Muscle of leg (tissue), 3 donors: ENCODE measurements at regions not wholly inside any gene's neighbourhood (a gene's known extent, or its start where the extent isn't known, plus 50 kb on each side); places are given as distances from the start of the nearest gene placed in this dataset.

ENCODE experiments used
- DNase-seq: peaks from one replicate; pipeline ENCODE4 v3.0.0; 2013
- H3K27ac ChIP-seq: one replicate; pipeline ENCODE4 v1.5.1; 2013; ENCODE audit warnings: mild to moderate bottlenecking, low read length, control low read depth
- H3K27me3 ChIP-seq: one replicate; pipeline ENCODE4 v1.6.1; 2013; ENCODE audit warnings: low read length; ENCODE audit not compliant: control insufficient read depth, insufficient read depth
- H3K36me3 ChIP-seq: one replicate; pipeline ENCODE4 v1.6.1; 2013; ENCODE audit warnings: low read length; ENCODE audit not compliant: control insufficient read depth, insufficient read depth
- H3K4me1 ChIP-seq: one replicate; pipeline ENCODE4 v1.6.1; 2013; ENCODE audit warnings: low read length; ENCODE audit not compliant: control insufficient read depth, insufficient read depth
- H3K4me3 ChIP-seq: one replicate; pipeline ENCODE4 v1.5.1; 2013; ENCODE audit warnings: low read length, control low read depth
- H3K9me3 ChIP-seq: replicated peaks from 2 replicates; pipeline ENCODE4 v1.6.1; 2013; ENCODE audit warnings: low read depth, low read length; ENCODE audit not compliant: control insufficient read depth
- WGBS: methylation state at CpG from one replicate; pipeline ENCODE4 v1.1.5; 2013; ENCODE audit warnings: missing lambda C conversion rate; ENCODE audit not compliant: insufficient coverage; 5-methylcytosine and 5-hydroxymethylcytosine counted together

- Histone ChIP-seq H3K9me3 (no peaks in the 10 kb centered on the region), H3K4me1 (peaks cover 21% of the 10 kb centered on the region), H3K27me3 (peaks cover 2% of the 10 kb centered on the region), H3K4me3 (no peak overlapping the region), H3K27ac (peak overlapping the region; percentile 59), H3K36me3 (no peaks in the 10 kb centered on the region)
- DNase-seq: peak; percentile 91
- 46% methylated on average over 15 of the region's 21 CpGs for WGBS
Measured at GRCh38 chr20:50267041-50267865, 76.6 kb downstream of the CEBPB start.

GRCh38 chr20:50267866-50268219, 77.2 kb downstream of the CEBPB start:
- DNase-seq: no peak
- Histone ChIP-seq H3K27ac (no peak overlapping the region), H3K9me3 (no peaks in the 10 kb centered on the region), H3K27me3 (peaks cover 2% of the 10 kb centered on the region), H3K4me1 (peaks cover 21% of the 10 kb centered on the region), H3K36me3 (no peaks in the 10 kb centered on the region), H3K4me3 (no peak overlapping the region)
- WGBS: 78% methylated on average over 4 of the region's 5 CpGs

- Histone ChIP-seq H3K36me3 (no peaks in the 10 kb centered on the region), H3K9me3 (no peaks in the 10 kb centered on the region), H3K27me3 (peaks cover 2% of the 10 kb centered on the region), H3K4me1 (peaks cover 30% of the 10 kb centered on the region), H3K4me3 (no peak overlapping the region), H3K27ac (no peak overlapping the region)
- WGBS: 74% methylated on average over 20 of the region's 20 CpGs
- no peak for DNase-seq
Measured at GRCh38 chr20:50269091-50270033, 78.7 kb downstream of the CEBPB start.

- H3K4me1 ChIP-seq: peaks cover 30% of the 10 kb centered on the region
- H3K4me3 ChIP-seq: no peak overlapping the region
- 65% methylated on average over 2 of the region's 8 CpGs for WGBS
- H3K36me3 ChIP-seq: no peaks in the 10 kb centered on the region
- DNase-seq: no peak
- H3K9me3 ChIP-seq: no peaks in the 10 kb centered on the region
- H3K27me3 ChIP-seq: no peaks in the 10 kb centered on the region
- H3K27ac ChIP-seq: no peak overlapping the region
Measured at GRCh38 chr20:50270034-50270395, 79.4 kb downstream of the CEBPB start.

GRCh38 chr20:50270569-50270968, 79.9 kb downstream of the CEBPB start:
- Histone ChIP-seq H3K4me3 (no peak overlapping the region), H3K4me1 (peaks cover 30% of the 10 kb centered on the region), H3K27me3 (no peaks in the 10 kb centered on the region), H3K36me3 (no peaks in the 10 kb centered on the region), H3K27ac (no peak overlapping the region), H3K9me3 (no peaks in the 10 kb centered on the region)
- whole genome bisulfite sequencing: 58% methylated on average over 17 of the region's 19 CpGs
- peak; percentile 65 for DNase-seq

- WGBS: 75% methylated on average over 2 of the region's 7 CpGs
- no peaks in the 10 kb centered on the region for H3K27me3 ChIP-seq
- no peaks in the 10 kb centered on the region for H3K36me3 ChIP-seq
- no peak overlapping the region for H3K27ac ChIP-seq
- no peaks in the 10 kb centered on the region for H3K9me3 ChIP-seq
- peaks cover 30% of the 10 kb centered on the region for H3K4me1 ChIP-seq
- DNase-seq: no peak
- no peak overlapping the region for H3K4me3 ChIP-seq
Measured at GRCh38 chr20:50271176-50271575, 80.5 kb downstream of the CEBPB start.

- H3K4me3 ChIP-seq: no peak overlapping the region
- no peak for DNase-seq
- no peak overlapping the region for H3K27ac ChIP-seq
- 61% methylated on average over 6 of the region's 7 CpGs for WGBS
- H3K9me3 ChIP-seq: no peaks in the 10 kb centered on the region
- H3K36me3 ChIP-seq: no peaks in the 10 kb centered on the region
- H3K27me3 ChIP-seq: no peaks in the 10 kb centered on the region
- H3K4me1 ChIP-seq: peaks cover 30% of the 10 kb centered on the region
Measured at GRCh38 chr20:50271612-50272011, 81.0 kb downstream of the CEBPB start.

- Histone ChIP-seq H3K4me1 (peaks cover 27% of the 10 kb centered on the region), H3K36me3 (no peaks in the 10 kb centered on the region), H3K27ac (no peak overlapping the region), H3K9me3 (no peaks in the 10 kb centered on the region), H3K4me3 (no peak overlapping the region), H3K27me3 (no peaks in the 10 kb centered on the region)
- WGBS: no CpG with 5 or more reads among the region's 8 CpGs
- peak; percentile 62 for DNase-seq
Measured at GRCh38 chr20:50272030-50272723, 81.5 kb downstream of the CEBPB start.

GRCh38 chr20:50272724-50273446, 82.3 kb downstream of the CEBPB start:
- no peak for DNase-seq
- Histone ChIP-seq H3K9me3 (no peaks in the 10 kb centered on the region), H3K27me3 (no peaks in the 10 kb centered on the region), H3K4me3 (no peak overlapping the region), H3K36me3 (no peaks in the 10 kb centered on the region), H3K27ac (no peak overlapping the region), H3K4me1 (peaks cover 26% of the 10 kb centered on the region)
- WGBS: 71% methylated on average over 4 of the region's 6 CpGs
